ENCODE measurements at regions not wholly inside any gene's neighbourhood (a gene's known extent, or its start where the extent isn't known, plus 50 kb on each side); places are given as distances from the start of the nearest gene placed in this dataset.

GRCh38 chr2:120894966-120895365 lies 159.3 kb downstream of the GLI2 start:
- H3K27me3 ChIP-seq (ENCODE audit: low read length): no peaks in the 10 kb centered on the region
- TF ChIP-seq EZH2 (IDR thresholded peaks at IDR 0.05; ENCODE audit: low read length, unreplicated experiment) (no peak), CTCF (conservative IDR thresholded peaks at IDR 0.05; ENCODE audit: low read depth, low read length) (no peak), EZH2phosphoT487 (IDR thresholded peaks at IDR 0.05; ENCODE audit: borderline replicate concordance, low read length) (no peak)
- ChIA-PET CTCF (no interaction called here), POLR2A (ENCODE audit: unreplicated experiment) (no interaction called here)
- intact Hi-C loops (cut with micrococcal nuclease): no loop called here
- no peak overlapping the region for H3K4me3 ChIP-seq (ENCODE audit: low read length)
- no peaks in the 10 kb centered on the region for H3K36me3 ChIP-seq (ENCODE audit: low read depth, low read length)
- H4K20me1 ChIP-seq (ENCODE audit: low read length): no peaks in the 10 kb centered on the region
- no peaks in the 10 kb centered on the region for H3F3A ChIP-seq (ENCODE audit: low read length, unreplicated experiment)
- H3K9ac ChIP-seq (ENCODE audit: low read length): no peak overlapping the region
- no peak for DNase-seq
- no peaks in the 10 kb centered on the region for H3K4me1 ChIP-seq (ENCODE audit: insufficient read depth, low read length)
- H3K4me2 ChIP-seq (ENCODE audit: low read length): no peak overlapping the region
- H3K9me2 ChIP-seq (replicated peaks; ENCODE audit: low read length): no peaks in the 10 kb centered on the region
- no peaks in the 10 kb centered on the region for H3K9me3 ChIP-seq (ENCODE audit: low read length)
- H3K27ac ChIP-seq (ENCODE audit: low read length): no peak overlapping the region
- no TSS peak for BruUV-seq (replicated peaks)
- no peaks in the 10 kb centered on the region for H3K79me2 ChIP-seq (ENCODE audit: low read length)
- no peak overlapping the region for H2AFZ ChIP-seq (ENCODE audit: low read length)
- ATAC-seq: no peak

GRCh38 chr2:120896126-120896525 lies 160.5 kb downstream of the GLI2 start:
- Histone ChIP-seq H3K4me3 (ENCODE audit: low read length) (no peak overlapping the region), H3K27me3 (ENCODE audit: low read length) (no peaks in the 10 kb centered on the region), H3K4me2 (ENCODE audit: low read length) (no peak overlapping the region), H3K9me2 (replicated peaks; ENCODE audit: low read length) (no peaks in the 10 kb centered on the region), H3K36me3 (ENCODE audit: low read depth, low read length) (no peaks in the 10 kb centered on the region), H4K20me1 (ENCODE audit: low read length) (no peaks in the 10 kb centered on the region), H3K27ac (ENCODE audit: low read length) (no peak overlapping the region), H3K9ac (ENCODE audit: low read length) (no peak overlapping the region), H3K79me2 (ENCODE audit: low read length) (no peaks in the 10 kb centered on the region), H3K4me1 (ENCODE audit: insufficient read depth, low read length) (no peaks in the 10 kb centered on the region), H3K9me3 (ENCODE audit: low read length) (no peaks in the 10 kb centered on the region), H3F3A (ENCODE audit: low read length, unreplicated experiment) (no peaks in the 10 kb centered on the region), H2AFZ (ENCODE audit: low read length) (no peak overlapping the region)
- intact Hi-C loops (cut with micrococcal nuclease): no loop called here
- ATAC-seq: no peak
- DNase-seq: no peak
- no TSS peak for BruUV-seq (replicated peaks)
- ChIA-PET POLR2A (ENCODE audit: unreplicated experiment) (no interaction called here), CTCF (no interaction called here)
- TF ChIP-seq EZH2phosphoT487 (IDR thresholded peaks at IDR 0.05; ENCODE audit: borderline replicate concordance, low read length) (no peak), CTCF (conservative IDR thresholded peaks at IDR 0.05; ENCODE audit: low read depth, low read length) (no peak), EZH2 (IDR thresholded peaks at IDR 0.05; ENCODE audit: low read length, unreplicated experiment) (no peak)

GRCh38 chr2:120896901-120897300 lies 161.2 kb downstream of the GLI2 start:
- Histone ChIP-seq H3K79me2 (ENCODE audit: low read length) (no peaks in the 10 kb centered on the region), H3K36me3 (ENCODE audit: low read depth, low read length) (no peaks in the 10 kb centered on the region), H3K4me2 (ENCODE audit: low read length) (no peak overlapping the region), H4K20me1 (ENCODE audit: low read length) (no peaks in the 10 kb centered on the region), H3K9me2 (replicated peaks; ENCODE audit: low read length) (no peaks in the 10 kb centered on the region), H3K27me3 (ENCODE audit: low read length) (no peaks in the 10 kb centered on the region), H3K27ac (ENCODE audit: low read length) (no peak overlapping the region), H2AFZ (ENCODE audit: low read length) (no peak overlapping the region), H3K4me3 (ENCODE audit: low read length) (no peak overlapping the region), H3K9me3 (ENCODE audit: low read length) (no peaks in the 10 kb centered on the region), H3K9ac (ENCODE audit: low read length) (no peak overlapping the region), H3K4me1 (ENCODE audit: insufficient read depth, low read length) (no peaks in the 10 kb centered on the region), H3F3A (ENCODE audit: low read length, unreplicated experiment) (no peaks in the 10 kb centered on the region)
- ATAC-seq (no peak), DNase-seq (no peak)
- TF ChIP-seq EZH2 (IDR thresholded peaks at IDR 0.05; ENCODE audit: low read length, unreplicated experiment): no peak
- no peak for TF ChIP-seq CTCF (conservative IDR thresholded peaks at IDR 0.05; ENCODE audit: low read depth, low read length)
- TF ChIP-seq EZH2phosphoT487 (IDR thresholded peaks at IDR 0.05; ENCODE audit: borderline replicate concordance, low read length): no peak
- intact Hi-C loops (cut with micrococcal nuclease): no loop called here
- ChIA-PET CTCF (no interaction called here), POLR2A (ENCODE audit: unreplicated experiment) (no interaction called here)
- no TSS peak for BruUV-seq (replicated peaks)

Data from PC-3 (cell line).